HT1080 (cell line): ENCODE measurements at regions not wholly inside any gene's neighbourhood (a gene's known extent, or its start where the extent isn't known, plus 50 kb on each side); places are given as distances from the start of the nearest gene placed in this dataset.

Experiments used
- DNase-seq: peaks from one replicate; pipeline ENCODE4 v3.0.0-alpha.2; 2015; ENCODE audit warnings: low read depth

DNA sequence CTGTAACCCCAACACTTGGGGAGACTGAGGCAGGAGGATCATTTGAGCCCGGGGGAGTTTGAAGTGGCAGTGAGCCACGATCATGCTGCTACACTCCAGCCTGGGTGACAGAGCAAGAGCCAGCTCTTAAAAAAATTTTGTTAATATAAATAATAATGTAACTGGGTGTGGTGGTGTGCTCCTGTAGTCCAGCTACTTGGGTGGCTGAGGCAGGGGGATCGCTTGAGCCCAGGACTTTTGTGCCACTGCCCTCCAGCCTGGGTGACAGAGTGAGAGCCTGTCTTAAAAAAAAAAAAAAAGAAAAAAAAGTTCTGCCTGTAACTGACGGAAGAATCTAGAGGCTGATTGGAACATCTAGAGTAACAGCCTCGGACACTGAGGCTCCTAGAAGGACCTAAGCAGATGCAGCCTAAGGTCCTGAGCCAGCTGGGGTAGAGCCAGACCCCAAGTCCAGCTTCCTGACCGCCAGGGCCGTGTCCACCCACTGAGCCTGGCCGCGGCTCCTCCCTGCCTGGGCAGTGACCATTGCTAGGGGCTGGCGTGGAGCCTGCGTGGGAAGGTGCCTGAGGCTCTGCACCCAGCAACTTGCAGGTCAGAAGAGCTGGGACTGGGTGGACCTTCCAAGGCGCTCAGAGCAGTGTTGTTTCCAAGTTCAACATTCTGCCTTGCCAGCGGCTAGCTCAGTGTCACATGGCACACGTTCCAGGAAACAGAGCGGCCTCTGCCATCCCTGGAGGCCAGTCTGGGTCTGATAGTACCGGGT is 209.4 kb upstream of the CIBAR2 start:
- DNase-seq, result no peak

GRCh38 chr16:85323230-85323960 is 211.1 kb upstream of the CIBAR2 start:
- no peak for DNase-seq

DNA sequence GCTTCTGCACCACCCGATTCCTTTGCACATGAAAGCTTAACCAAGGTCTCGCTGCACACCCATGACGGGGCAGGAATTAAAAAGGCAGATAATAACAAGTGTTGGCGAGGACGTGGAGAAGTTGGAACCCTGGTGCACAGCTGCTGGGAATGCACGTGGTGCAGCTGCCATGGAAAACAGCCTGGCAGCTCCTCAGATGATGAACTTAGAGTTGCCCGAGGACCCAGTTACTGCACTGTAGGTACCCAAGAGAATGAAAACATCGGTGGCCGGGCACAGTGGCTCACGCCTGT is 211.6 kb upstream of the CIBAR2 start:
- DNase-seq, result no peak

- DNase-seq, result no peak
Observed at GRCh38 chr16:85324488-85324887, 212.2 kb upstream of the CIBAR2 start.

- DNase-seq, result peak; percentile 27
Observed at GRCh38 chr16:85326113-85326793, 214.0 kb upstream of the CIBAR2 start.

DNA sequence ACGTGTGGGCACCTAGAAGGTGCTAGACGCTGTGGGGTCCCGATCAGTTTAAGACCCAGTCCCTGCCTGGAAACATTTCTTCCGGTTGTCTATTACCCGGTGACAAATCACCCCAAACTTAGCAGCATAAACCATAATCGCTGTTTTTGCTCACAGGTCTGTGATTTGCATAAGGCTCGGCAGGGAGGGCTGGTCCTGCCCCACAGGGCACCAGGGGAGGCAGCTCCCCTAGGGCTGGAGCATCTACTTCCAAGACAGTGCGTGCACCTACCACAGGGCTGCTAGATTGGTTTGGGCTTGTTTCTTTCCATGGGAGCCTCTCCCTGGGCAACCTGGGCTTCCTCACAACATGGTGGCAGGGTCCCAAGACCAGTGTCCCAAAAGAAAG is 214.5 kb upstream of the CIBAR2 start:
- DNase-seq, result no peak

DNA sequence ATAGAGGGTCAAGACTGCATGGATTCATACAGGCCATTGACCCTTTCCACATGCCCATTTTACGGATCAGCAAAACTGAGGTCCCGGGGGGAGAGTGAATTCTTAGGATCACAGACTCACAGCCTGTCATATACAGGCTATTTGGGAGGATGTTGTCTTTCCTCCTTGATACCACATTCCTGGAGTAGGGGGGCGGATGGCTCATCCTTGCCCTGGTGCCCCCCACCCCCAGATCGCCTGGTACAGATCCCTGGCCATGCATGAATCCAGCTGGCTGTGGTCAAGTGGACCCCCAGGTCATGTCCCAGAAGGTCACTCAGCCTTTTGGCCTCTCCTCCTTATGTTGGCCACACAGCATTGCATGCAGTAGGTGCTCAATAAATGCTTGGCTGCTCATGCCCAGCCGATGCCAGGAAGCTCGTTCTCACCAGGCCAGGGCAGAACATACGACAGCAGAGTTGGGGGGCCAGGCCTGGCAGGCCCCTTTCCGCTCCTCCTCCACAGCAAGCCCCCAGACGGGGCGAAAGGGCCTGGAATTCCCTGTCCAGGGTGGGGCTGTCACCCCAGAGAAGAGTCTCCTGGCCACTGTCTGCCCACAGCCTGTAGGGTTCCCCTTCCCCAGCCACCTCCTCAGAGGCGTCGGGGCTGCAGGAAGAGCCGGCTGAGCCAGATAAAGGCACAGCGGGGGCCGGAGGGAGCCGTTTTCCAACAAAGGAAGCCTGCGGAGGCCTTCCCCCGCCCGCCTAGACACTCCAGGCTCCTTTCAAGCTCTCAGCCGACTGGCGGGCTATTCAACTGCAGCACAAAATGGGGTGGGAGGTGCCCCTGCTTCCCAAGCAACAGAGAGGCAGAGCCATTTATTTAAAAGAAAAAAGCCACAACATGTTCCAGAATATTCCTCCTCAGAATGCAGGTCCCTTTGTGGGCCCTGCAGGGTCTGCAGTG is 215.7 kb upstream of the CIBAR2 start:
- peak; percentile 29 for DNase-seq

- DNase-seq, result no peak
Observed at GRCh38 chr16:85328676-85329058, 216.4 kb upstream of the CIBAR2 start.

- DNase-seq, result peak; percentile 52
Observed at GRCh38 chr16:85329059-85329812, 217.0 kb upstream of the CIBAR2 start.

GRCh38 chr16:85330006-85330693 is 217.9 kb upstream of the CIBAR2 start:
- DNase-seq, result no peak

GRCh38 chr16:85330694-85331188 is 218.5 kb upstream of the CIBAR2 start:
- peak; percentile 78 for DNase-seq

DNA sequence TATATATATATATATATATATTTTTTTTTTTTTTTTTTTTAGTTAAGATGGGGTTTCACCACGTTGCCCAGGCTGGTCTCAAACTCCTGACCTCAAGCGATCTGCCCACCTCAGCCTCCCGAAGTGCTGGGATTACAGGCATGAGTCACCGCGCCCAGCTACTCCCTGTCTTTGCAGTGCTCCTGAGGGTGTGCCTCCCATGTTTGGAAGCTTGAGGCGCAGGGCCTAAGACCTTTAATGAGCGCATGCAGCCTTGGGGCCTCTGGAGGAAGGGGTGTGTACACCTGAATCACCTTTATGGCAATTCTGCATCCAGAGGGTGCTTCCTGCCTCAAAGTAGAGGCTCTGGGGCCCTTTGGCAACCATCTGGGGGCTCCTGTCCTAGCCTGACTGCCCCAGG is 219.4 kb upstream of the CIBAR2 start:
- no peak for DNase-seq

DNA sequence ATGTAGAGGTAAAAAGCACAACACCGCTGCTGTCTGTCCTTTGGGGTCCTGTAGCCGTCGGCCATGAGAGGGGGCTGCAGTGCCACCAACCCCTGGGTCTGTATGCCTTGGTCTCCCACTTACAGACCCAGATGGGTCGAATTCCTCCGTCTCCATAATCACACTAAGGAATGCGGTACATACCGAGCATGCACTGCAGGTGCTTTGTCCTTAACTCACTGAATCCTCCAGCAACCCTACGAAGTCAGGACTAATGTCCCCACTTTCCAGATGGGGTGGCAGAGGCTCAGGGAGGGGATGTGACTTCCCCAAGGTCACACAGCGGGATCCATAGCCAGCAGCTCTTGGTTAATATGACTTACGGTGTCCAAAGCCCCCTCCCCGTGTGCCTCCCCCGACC is 219.9 kb upstream of the CIBAR2 start:
- no peak for DNase-seq

DNA sequence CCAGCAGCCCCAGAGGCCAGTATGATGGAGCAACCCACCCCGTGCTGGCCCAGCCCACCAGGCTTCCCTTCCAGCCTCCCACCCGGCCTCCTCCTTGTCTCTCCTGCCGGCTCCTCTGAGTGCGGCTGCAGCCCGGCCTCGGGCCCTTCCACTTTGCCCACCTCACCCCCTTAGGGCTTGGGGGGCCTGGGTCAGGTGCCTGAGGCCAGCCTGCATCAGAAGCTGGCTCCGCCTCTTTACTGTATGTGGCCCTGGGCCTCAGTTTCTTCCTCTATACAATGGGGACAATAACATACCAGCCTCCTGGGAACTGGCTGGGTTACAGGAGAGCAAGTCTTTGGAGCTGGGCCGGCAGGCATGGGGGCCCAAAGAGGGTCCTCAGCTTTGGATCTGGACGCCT is 221.1 kb upstream of the CIBAR2 start:
- no peak for DNase-seq

GRCh38 chr16:85333744-85334640 is 221.7 kb upstream of the CIBAR2 start:
- DNase-seq, result no peak

DNA sequence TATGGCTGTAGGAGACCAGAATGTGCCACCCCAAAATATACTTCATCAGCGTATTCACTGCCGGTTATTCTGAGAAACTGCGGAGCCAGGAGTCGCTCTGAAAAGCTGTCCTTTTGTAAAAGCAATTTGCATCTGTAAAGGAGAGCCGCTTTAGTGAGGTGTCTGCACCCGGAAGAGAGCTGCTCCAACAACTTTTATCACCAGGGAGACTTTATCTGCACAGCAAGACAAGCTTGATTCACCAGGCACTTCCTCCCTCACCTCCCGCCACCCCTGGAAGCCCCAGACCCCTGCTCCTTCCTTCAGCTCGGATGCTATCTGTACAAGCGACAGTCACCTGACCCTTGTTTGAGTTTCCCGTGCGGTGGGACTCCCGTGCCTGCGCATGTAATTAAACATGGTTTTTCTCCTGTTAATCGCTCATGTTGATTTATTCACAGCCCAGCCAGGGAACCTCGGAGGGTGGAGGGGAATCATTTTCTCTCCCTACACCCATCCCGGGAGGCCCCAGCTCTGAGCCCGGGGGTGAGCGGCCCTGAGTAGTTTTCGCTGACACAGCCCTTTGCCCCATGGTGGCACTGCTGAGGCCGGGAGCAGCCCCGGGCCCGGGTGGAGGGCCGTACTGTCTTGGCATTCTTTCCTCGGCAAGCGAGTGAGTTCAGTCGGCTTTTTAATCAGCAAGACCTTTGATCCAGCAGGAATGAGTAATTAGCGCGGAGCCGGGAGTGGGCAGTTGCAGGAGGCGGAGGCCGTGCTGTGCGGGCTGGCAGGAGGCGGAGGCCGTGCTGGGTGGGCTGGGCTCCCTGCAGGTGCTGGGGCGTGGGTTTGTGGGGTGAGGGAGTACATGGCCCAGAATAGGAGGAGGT is 222.7 kb upstream of the CIBAR2 start:
- no peak for DNase-seq

- DNase-seq, result peak; percentile 15
Observed at GRCh38 chr16:85335584-85336491, 223.6 kb upstream of the CIBAR2 start.
